Endothelial cell (in vitro differentiated cells): ENCODE measurements at regions not wholly inside any gene's neighbourhood (a gene's known extent, or its start where the extent isn't known, plus 50 kb on each side); places are given as distances from the start of the nearest gene placed in this dataset.
A peak's percentile ranks its signal among the peaks of the same experiment; 100 is the strongest.

ENCODE experiments used
- DNase-seq: peaks from one replicate; pipeline ENCODE4 v3.0.0; 2021; ENCODE audit warnings: low spot score
- H3K27ac Mint-ChIP-seq: one replicate; pipeline ENCODE4 v1.8.0; 2021; ENCODE audit warnings: mixed read lengths, inconsistent platforms; ENCODE audit not compliant: unreplicated experiment
- H3K27me3 Mint-ChIP-seq: one replicate; pipeline ENCODE4 v1.8.0; 2021; ENCODE audit warnings: mild to moderate bottlenecking, moderate library complexity, mixed read lengths, inconsistent platforms; ENCODE audit not compliant: unreplicated experiment
- H3K36me3 Mint-ChIP-seq: one replicate; pipeline ENCODE4 v1.8.0; 2021; ENCODE audit warnings: mild to moderate bottlenecking, low read depth, mixed read lengths, inconsistent platforms; ENCODE audit not compliant: unreplicated experiment
- H3K4me1 Mint-ChIP-seq: one replicate; pipeline ENCODE4 v1.8.0; 2021; ENCODE audit warnings: mild to moderate bottlenecking, mixed read lengths, inconsistent platforms; ENCODE audit not compliant: unreplicated experiment
- H3K4me3 Mint-ChIP-seq: one replicate; pipeline ENCODE4 v1.8.0; 2021; ENCODE audit warnings: mild to moderate bottlenecking, mixed read lengths, inconsistent platforms; ENCODE audit not compliant: unreplicated experiment
- H3K9me3 Mint-ChIP-seq: one replicate; pipeline ENCODE4 v1.8.0; 2021; ENCODE audit warnings: mixed read lengths, inconsistent platforms; ENCODE audit not compliant: unreplicated experiment
- CTCF ChIP-seq: fragments of 200-600 bp; sonication (generic); IDR thresholded peaks from one replicate; pipeline ENCODE4 v1.5.0; 2021; ENCODE audit warnings: antibody characterized with exemption; ENCODE audit not compliant: unreplicated experiment

- Mint-ChIP-seq H3K9me3 (no peaks in the 10 kb centered on the region), H3K27ac (no peak overlapping the region), H3K4me3 (no peak overlapping the region), H3K27me3 (peaks cover 2% of the 10 kb centered on the region), H3K36me3 (no peaks in the 10 kb centered on the region), H3K4me1 (no peaks in the 10 kb centered on the region)
- TF ChIP-seq CTCF, result no peak
- no peak for DNase-seq
These were observed 56.7 kb upstream of the FHL2 start for GRCh38 chr2:105455488-105456003.

GRCh38 chr2:105454801-105455485, 56.1 kb upstream of the FHL2 start:
- H3K9me3 Mint-ChIP-seq, result no peaks in the 10 kb centered on the region
- DNase-seq, result no peak
- H3K4me1 Mint-ChIP-seq, result no peaks in the 10 kb centered on the region
- H3K4me3 Mint-ChIP-seq, result no peak overlapping the region
- H3K36me3 Mint-ChIP-seq, result no peaks in the 10 kb centered on the region
- no peak overlapping the region for H3K27ac Mint-ChIP-seq
- peaks cover 2% of the 10 kb centered on the region for H3K27me3 Mint-ChIP-seq
- peak; percentile 14 for TF ChIP-seq CTCF

- Mint-ChIP-seq H3K27ac (no peak overlapping the region), H3K4me3 (no peak overlapping the region), H3K4me1 (no peaks in the 10 kb centered on the region), H3K27me3 (peaks cover 2% of the 10 kb centered on the region), H3K9me3 (no peaks in the 10 kb centered on the region), H3K36me3 (no peaks in the 10 kb centered on the region)
- DNase-seq, result no peak
- TF ChIP-seq CTCF, result no peak
These were observed 52.8 kb upstream of the FHL2 start for GRCh38 chr2:105451571-105452166.

GRCh38 chr2:105450471-105450870, 51.6 kb upstream of the FHL2 start:
- TF ChIP-seq CTCF, result no peak
- H3K27me3 Mint-ChIP-seq, result peaks cover 2% of the 10 kb centered on the region
- H3K27ac Mint-ChIP-seq, result no peak overlapping the region
- no peaks in the 10 kb centered on the region for H3K36me3 Mint-ChIP-seq
- no peak for DNase-seq
- H3K9me3 Mint-ChIP-seq, result no peaks in the 10 kb centered on the region
- no peaks in the 10 kb centered on the region for H3K4me1 Mint-ChIP-seq
- no peak overlapping the region for H3K4me3 Mint-ChIP-seq

- Mint-ChIP-seq H3K27me3 (no peaks in the 10 kb centered on the region), H3K27ac (no peak overlapping the region), H3K4me1 (no peaks in the 10 kb centered on the region), H3K9me3 (no peaks in the 10 kb centered on the region), H3K36me3 (no peaks in the 10 kb centered on the region), H3K4me3 (no peak overlapping the region)
- no peak for DNase-seq
- no peak for TF ChIP-seq CTCF
These were observed 50.2 kb upstream of the FHL2 start for GRCh38 chr2:105449076-105449475.
